GM18519 (cell line): ENCODE measurements at regions not wholly inside any gene's neighbourhood (a gene's known extent, or its start where the extent isn't known, plus 50 kb on each side); places are given as distances from the start of the nearest gene placed in this dataset.
A peak's percentile ranks its signal among the peaks of the same experiment; 100 is the strongest.

Source experiments
- ATAC-seq: cut with Tn5 transposase; IDR thresholded peaks from one replicate; pipeline ENCODE4 v1.9.1; 2021; ENCODE audit warnings: mild to moderate bottlenecking, moderate library complexity; ENCODE audit not compliant: unreplicated experiment, low FRiP score

DNA sequence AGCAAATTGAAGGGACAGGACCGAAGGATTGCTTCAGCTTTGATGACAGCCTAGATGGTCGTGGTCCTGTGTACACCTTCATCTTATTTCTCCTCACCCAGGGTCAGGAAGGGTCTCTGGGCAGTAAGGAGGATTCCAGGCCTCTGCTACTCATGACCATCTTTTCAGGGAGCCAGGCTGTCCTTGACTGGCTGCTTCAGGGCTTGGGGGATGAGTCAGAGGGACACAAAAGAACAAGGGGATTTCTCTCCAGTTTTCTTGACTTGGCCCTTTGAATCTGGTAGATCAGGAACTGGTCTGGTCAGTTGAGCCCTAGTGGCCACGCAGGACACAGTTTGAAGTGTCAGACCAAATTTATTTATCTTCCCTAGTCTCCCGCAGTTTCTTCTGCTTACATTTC lies 402.1 kb upstream of the CHD6 start:
- no peak for ATAC-seq

- no peak for ATAC-seq
Observed at GRCh38 chr20:42018979-42019378, 400.8 kb upstream of the CHD6 start.

GRCh38 chr20:42010090-42010489 lies 391.9 kb upstream of the CHD6 start:
- ATAC-seq = no peak

DNA sequence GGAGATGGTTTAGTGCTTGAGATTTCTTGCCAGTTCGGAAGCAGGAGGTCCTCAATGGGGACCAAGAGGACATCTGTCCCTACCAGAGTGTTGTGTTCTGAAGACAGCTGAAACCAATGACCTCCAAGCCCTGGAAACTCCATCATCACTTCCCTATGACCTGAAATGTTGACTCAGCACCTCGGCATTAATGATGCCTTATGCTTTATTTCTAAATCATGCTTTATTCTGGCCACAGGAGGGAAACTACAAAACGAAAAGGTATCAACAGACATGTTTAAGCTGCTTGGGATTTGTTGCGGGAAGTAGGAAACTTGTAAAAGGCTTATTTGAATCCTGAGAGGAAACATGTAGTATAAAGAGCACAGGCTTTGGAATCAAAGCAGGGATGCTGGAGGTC lies 389.1 kb upstream of the CHD6 start:
- no peak for ATAC-seq

DNA sequence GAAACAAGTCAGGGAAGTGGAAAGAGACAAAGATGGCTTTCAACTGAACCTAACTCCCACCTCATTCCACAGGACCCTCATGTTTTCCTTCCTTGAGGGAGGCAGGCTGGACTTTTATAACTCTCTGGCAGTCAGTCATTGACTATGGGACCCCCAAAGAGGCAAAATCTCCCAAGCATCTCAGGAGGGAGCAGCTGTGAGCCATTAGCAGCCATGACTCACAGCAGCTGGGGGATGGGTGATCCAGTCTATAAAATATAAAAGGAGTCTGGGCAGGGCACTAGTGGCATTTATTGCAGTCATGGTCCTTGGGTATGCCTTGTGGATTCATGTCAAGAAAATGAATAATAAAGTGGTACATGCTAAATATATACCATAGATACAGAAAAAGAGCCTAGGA lies 387.0 kb upstream of the CHD6 start:
- ATAC-seq = no peak

DNA sequence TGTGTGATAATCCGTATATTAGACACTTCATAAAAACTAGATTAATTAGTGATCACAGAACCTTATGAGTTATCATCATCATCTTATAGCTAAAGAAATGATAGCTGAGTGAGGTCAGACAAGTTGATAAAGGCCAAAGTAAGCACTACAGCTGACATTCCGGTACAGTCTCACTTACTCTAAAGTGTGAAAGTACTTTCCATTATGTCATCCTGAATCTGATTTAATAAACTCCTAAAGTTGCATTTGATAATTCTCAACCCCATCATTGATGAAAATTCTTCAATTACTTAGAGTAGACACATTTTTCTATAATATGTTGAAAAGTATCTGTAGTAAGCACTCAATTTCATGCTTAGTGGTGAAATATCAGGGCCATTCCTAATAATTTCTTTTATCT lies 385.2 kb upstream of the CHD6 start:
- ATAC-seq = no peak

DNA sequence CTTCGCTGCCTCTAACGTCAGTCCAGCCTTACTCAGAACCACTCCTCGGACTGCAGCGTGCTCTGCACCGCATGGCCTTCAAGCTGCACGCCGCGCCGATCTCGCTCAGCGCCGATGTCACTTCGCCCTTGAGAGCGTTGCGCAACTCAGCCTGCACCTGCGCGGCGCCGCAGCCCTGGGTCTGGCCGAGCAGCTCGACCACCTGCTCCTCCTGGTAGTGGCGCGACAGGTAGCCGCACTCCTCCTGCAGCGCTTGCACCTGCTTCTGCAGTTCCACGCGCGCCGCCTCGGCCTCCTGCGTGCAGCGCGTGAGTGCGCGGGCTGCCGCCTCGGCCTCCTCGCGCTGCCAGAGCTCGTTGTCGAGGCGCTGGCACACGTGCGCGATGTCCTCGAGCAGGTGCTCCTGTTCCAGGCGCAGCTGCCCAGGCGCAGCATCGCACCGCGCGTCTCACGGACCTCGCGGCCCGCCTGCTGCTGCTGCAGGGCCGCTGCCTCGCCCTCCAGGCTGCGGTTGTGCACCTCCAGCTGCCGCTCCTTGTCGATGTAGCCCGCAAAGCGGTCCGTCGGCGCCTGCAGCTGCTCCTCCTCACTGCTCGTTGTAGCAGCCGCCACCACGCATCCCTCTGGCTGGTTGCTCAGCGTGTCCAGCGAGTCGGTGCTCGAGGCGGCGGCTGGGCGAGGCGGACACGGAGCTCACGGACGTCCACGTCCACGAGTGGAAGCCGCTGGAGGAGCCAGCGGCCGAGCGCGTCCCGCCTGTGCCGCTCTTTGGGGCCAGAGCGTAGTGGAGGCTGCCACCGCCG lies 380.6 kb upstream of the CHD6 start:
- no peak for ATAC-seq

DNA sequence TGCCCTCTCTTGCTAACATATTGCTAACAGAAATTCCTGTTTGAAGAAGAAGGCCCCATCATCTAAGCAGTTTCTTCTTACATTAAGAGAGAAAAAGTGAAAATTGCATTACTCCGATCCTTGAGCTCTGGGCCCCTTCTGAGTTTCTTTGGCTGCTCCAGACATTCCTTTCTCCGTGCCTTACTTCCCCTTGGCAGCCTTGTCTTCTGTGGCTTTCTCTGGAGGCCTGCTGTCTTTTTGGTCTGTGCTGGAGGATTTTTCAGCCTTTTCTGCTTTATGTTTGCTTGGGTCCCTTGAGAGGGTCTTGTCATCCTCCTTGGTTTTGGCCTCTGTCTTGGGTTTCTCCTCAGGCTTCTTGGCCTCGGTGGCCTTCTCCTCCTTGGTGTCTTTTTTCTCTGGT lies 378.8 kb upstream of the CHD6 start:
- ATAC-seq = no peak

- no peak for ATAC-seq
Observed at GRCh38 chr20:41992481-41992880, 374.3 kb upstream of the CHD6 start.

GRCh38 chr20:41991412-41991811 lies 373.2 kb upstream of the CHD6 start:
- ATAC-seq = no peak

DNA sequence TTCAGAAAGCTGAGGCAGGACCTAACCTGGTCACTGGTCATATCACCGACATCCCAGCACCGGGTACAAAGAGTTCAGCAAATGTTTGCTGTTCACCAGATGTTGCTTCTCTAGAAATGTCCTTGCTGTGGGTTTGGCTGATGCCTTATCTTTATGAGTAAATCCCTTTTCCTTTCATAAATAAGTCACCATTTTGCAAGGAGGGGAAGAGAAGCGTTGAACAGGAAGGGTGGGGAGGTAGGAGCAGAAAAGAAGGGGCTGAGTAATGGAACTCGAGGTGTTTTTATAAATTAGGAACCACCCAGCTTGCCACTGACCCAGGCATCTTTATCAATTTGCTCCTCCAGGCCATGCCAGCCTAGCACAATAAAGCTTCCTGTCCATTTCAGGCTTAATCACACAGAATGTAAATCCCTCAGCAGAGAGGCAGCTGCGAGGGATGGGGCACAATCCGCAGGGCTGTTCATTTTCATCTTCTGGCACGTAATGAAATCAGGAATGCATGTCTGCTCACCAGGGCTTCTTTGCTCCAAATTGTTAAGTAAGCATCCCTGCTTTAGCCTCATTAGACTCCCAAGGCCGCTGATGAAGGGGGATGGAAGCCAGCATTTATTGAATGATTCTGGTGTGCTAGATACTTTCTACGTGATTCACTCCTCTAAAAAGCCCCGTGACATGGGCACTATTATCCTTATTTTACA lies 371.9 kb upstream of the CHD6 start:
- ATAC-seq = no peak

GRCh38 chr20:41989039-41989679 lies 371.0 kb upstream of the CHD6 start:
- ATAC-seq = no peak

- ATAC-seq = peak; percentile 62
Observed at GRCh38 chr20:41984031-41984430, 365.9 kb upstream of the CHD6 start.

DNA sequence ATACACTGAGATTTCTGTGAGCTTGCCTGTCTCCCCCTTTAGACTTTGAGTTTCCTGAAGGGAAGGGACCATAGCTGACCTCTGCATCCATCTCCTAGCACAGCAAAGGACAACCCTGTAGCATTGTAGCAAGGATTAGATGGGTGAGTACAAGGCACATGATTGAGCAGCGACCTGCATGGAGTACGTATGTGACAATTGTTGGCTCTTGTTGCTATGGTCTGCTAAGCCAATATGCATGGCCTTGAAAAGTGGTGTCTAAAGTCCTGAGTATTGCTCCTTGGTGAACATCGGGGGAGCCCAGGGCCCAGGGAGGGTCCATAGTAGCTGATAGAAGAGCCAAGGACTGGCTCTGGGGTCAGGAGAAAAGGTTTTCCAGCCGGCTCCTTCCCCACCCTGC lies 365.0 kb upstream of the CHD6 start:
- no peak for ATAC-seq

- no peak for ATAC-seq
Observed at GRCh38 chr20:41981746-41982145, 363.6 kb upstream of the CHD6 start.

DNA sequence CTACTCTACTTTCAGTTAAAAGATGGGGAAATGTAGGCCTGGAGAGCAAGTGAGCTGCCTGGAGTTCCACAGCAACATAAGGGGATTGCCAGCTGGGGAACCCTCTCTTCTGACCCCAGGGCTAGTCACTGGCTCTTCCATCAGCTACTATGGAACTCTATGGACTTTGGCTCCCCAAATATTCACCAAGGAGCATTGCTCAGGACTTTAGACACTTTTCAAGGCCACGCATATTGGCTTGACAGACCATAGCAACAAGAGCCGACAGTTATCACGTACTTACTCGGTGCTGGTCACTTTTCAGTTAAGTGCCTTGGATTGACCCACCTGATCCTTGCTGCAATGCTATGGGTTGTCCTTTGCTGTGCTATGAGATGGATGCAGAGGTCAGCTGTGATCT lies 360.7 kb upstream of the CHD6 start:
- ATAC-seq = no peak

GRCh38 chr20:41978246-41978790 lies 360.1 kb upstream of the CHD6 start:
- no peak for ATAC-seq

GRCh38 chr20:41969656-41970055 lies 351.5 kb upstream of the CHD6 start:
- ATAC-seq = no peak

GRCh38 chr20:41960166-41960565 lies 342.0 kb upstream of the CHD6 start:
- no peak for ATAC-seq

DNA sequence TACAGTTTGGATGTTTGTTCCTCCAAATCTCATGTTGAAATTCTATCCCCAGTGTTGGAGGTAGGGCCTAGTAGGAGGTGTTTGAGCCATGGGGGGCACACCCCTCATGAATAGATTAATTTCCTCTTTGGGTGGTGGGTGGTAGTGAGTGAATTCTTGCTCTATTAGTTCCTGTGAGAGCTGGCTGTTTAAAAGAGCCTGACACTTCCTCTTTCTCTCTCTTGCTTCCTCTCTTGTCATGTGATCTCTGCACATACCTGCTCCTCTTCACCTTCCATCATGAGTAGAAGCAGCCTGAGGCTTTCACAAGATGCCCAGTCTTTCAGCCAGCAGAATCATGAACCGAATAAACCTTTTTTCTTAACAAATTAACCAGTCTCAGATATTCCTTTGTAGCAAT lies 340.2 kb upstream of the CHD6 start:
- no peak for ATAC-seq

- no peak for ATAC-seq
Observed at GRCh38 chr20:41956338-41957074, 338.3 kb upstream of the CHD6 start.
